CD4-positive, alpha-beta memory T cell (primary cell): ENCODE measurements at regions not wholly inside any gene's neighbourhood (a gene's known extent, or its start where the extent isn't known, plus 50 kb on each side); places are given as distances from the start of the nearest gene placed in this dataset.

ENCODE experiments used
- CTCF ChIA-PET: fragments of 350-600 bp; sonication (Branson Sonifier 250); formaldehyde crosslinking; loops from one replicate; lab custom pipeline; 2021; ENCODE audit warnings: inconsistent platforms; ENCODE audit not compliant: partially characterized antibody; lab: Charles Lee
- POLR2A ChIA-PET: fragments of 350-600 bp; sonication (Branson Sonifier 250); formaldehyde crosslinking; loops from one replicate; lab custom pipeline; 2021; ENCODE audit not compliant: partially characterized antibody; lab: Charles Lee
- DNase-seq, 5 donors: peaks; one replicate each; pipeline versions ENCODE4 v3.0.0 to v3.0.0-alpha.2; 2020 to 2022; ENCODE audit warnings: mixed read lengths in 1 of 5
- H3K27ac ChIP-seq: one replicate; pipeline ENCODE4 v1.7.0; 2013; ENCODE audit warnings: low read depth, low read length
- H3K27me3 ChIP-seq: 2 replicates; pipeline ENCODE4 v1.7.0; 2013; ENCODE audit warnings: mild to moderate bottlenecking, low read length, moderate library complexity; ENCODE audit not compliant: insufficient read depth
- H3K36me3 ChIP-seq: 2 replicates; pipeline ENCODE4 v1.7.0; 2013; ENCODE audit warnings: mild to moderate bottlenecking, low read length, moderate library complexity; ENCODE audit not compliant: insufficient read depth
- H3K4me1 ChIP-seq: 2 replicates; pipeline ENCODE4 v1.7.0; 2013; ENCODE audit warnings: mild to moderate bottlenecking, low read length, moderate library complexity; ENCODE audit not compliant: insufficient read depth
- H3K4me3 ChIP-seq, 2 donors: one replicate each; pipeline ENCODE4 v1.7.0; 2013; ENCODE audit warnings: low read length in 2 of 2, mild to moderate bottlenecking in 1 of 2
- H3K9me3 ChIP-seq, 2 donors: one replicate each; pipeline ENCODE4 v1.7.0; 2013; ENCODE audit warnings: low read length in 2 of 2, control low read depth in 1 of 2; ENCODE audit not compliant: control insufficient read depth in 1 of 2
- H3K27ac Mint-ChIP-seq, 7 donors: one replicate each; pipeline ENCODE4 v1.8.0; 2020 to 2021; ENCODE audit warnings: mixed read lengths in 7 of 7, mild to moderate bottlenecking in 6 of 7, inconsistent platforms in 3 of 7, moderate library complexity in 3 of 7
- H3K27me3 Mint-ChIP-seq, 2 donors: one replicate each; pipeline ENCODE4 v1.8.0; 2020 to 2021; ENCODE audit warnings: mixed read lengths in 2 of 2
- H3K36me3 Mint-ChIP-seq, 2 donors: one replicate each; pipeline ENCODE4 v1.8.0; 2020 to 2021; ENCODE audit warnings: mixed read lengths in 2 of 2, inconsistent platforms in 1 of 2, mild to moderate bottlenecking in 1 of 2
- H3K4me1 Mint-ChIP-seq, 4 donors: one replicate each; pipeline ENCODE4 v1.8.0; 2020 to 2021; ENCODE audit warnings: mixed read lengths in 4 of 4, mild to moderate bottlenecking in 1 of 4
- H3K4me3 Mint-ChIP-seq, 8 donors: one replicate each; pipeline ENCODE4 v1.8.0; 2020 to 2021; ENCODE audit warnings: mixed read lengths in 8 of 8, mild to moderate bottlenecking in 7 of 8, moderate library complexity in 6 of 8, inconsistent platforms in 3 of 8
- H3K9me3 Mint-ChIP-seq, 8 donors: one replicate each; pipeline ENCODE4 v1.8.0; 2020 to 2021; ENCODE audit warnings: mixed read lengths in 8 of 8, mild to moderate bottlenecking in 5 of 8, inconsistent platforms in 3 of 8, moderate library complexity in 1 of 8
- intact Hi-C: fragments of 100-400 bp; cut with micrococcal nuclease; formaldehyde crosslinking; loops from one replicate; pipeline ENCODE4 v1.15.1; 2023

DNA sequence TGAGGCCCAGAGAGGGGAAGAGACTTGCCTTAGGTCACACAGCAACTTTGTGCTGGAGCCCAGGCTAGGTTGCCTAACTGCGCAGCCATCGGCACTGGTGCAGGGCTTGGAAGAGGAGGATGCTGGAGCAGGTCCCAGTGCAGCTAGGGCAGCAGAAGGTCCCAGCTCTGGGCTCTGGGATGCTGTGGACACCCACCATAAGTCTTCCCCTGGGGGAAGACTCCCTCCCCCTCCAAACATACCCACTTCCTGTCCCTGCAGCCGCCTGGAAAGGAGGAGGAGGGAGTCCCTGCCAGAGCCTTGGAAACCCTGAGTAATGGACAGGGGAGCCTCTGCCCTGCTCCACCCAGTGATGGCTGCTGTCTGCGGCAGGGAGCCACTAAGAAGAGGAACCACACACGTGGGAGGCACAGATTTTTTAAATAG is 93.6 kb downstream of the NCR2 start:
- intact Hi-C loops, result no loop called here
- H3K27ac ChIP-seq, result no peak overlapping the region
- Mint-ChIP-seq H3K27ac (peak overlapping the region in 2 of 7 donors; percentile 40 to 58), H3K27me3 (peaks cover 18 to 23% of the 10 kb centered on the region in 2 donors), H3K4me3 (peak overlapping the region in 7 of 8 donors; percentile 58 to 75 (median 70)), H3K36me3 (no peaks in the 10 kb centered on the region), H3K9me3 (no peaks in the 10 kb centered on the region), H3K4me1 (peaks cover 8 to 18% (median 11%) of the 10 kb centered on the region in 4 donors)
- POLR2A ChIA-PET, result no interaction called here
- no peaks in the 10 kb centered on the region for H3K9me3 ChIP-seq
- H3K4me1 ChIP-seq, result peaks cover 31% of the 10 kb centered on the region
- DNase-seq, result no peak
- H3K27me3 ChIP-seq, result peaks cover 16% of the 10 kb centered on the region
- no peaks in the 10 kb centered on the region for H3K36me3 ChIP-seq
- no peak overlapping the region for H3K4me3 ChIP-seq
- CTCF ChIA-PET, result interaction anchor here (0.7 to 1.0 kb wide), 3 partner anchors 10 to 109 kb away, joined by 3 read pairs; no protein-coding TSS in a partner anchor

DNA sequence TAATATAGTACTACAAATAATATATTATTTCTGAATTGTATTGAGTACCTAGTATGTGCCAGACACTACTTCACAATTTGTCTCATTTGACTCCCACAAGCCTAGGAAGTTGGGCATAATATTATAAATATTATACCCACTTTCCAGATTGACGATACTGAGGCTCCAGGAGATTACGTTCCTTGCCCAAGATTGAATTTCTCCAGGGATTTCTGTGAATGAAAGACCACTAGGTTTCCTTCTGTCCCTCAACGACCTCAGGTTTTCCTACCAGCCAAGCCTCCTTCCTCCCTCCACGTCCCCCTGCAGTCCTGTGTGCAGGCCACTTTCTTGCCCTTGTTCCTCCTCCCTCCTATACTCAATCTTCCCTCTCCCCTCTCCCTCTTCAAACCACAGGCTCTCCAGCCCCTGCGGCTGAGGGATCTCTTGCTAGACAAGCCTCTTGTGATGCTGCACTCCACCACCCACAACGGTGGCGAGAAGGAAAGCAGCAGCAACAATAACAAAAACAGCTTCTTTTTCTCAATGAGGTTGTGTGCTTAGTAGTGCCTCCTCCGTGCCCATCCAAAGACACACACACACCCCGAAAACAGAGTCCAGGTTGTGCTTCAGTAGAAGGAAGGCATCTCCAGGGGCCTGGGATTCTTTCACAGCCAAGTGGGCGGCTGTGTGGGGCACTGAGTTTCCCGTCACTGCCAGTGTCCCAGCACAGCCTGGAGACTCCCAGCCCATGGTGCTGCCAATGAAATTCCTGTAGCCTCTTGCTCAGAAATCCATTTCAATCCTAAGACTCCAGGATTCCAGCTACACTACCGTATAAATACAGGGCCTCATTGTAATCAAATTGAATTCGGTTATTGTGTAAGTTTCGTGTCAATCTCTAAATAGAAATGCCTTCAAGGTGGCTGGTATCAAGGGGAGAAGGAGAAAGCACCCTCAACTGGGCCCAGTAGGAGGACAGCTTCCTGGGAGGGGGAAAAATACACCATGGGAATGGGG is 94.4 kb downstream of the NCR2 start:
- ChIA-PET POLR2A (no interaction called here), CTCF (interaction anchor here (0.8 to 1.0 kb wide), 3 partner anchors 12 to 160 kb away, joined by 3 read pairs; no protein-coding TSS in a partner anchor)
- H3K27ac Mint-ChIP-seq, result peak overlapping the region in 2 of 7 donors; percentile 51 to 73
- intact Hi-C loops, result no loop called here
- Histone ChIP-seq H3K9me3 (no peaks in the 10 kb centered on the region), H3K4me1 (peaks cover 25% of the 10 kb centered on the region), H3K27ac (no peak overlapping the region), H3K27me3 (peaks cover 16% of the 10 kb centered on the region), H3K4me3 (no peak overlapping the region), H3K36me3 (no peaks in the 10 kb centered on the region)
- DNase-seq, result no peak
- peaks cover 18 to 23% of the 10 kb centered on the region in 2 donors for H3K27me3 Mint-ChIP-seq
- H3K4me1 Mint-ChIP-seq, result peaks cover 8 to 18% (median 11%) of the 10 kb centered on the region in 4 donors
- no peaks in the 10 kb centered on the region for H3K36me3 Mint-ChIP-seq
- peak overlapping the region in 3 of 8 donors; percentile 1 to 72 (median 58) for H3K4me3 Mint-ChIP-seq
- no peaks in the 10 kb centered on the region for H3K9me3 Mint-ChIP-seq

DNA sequence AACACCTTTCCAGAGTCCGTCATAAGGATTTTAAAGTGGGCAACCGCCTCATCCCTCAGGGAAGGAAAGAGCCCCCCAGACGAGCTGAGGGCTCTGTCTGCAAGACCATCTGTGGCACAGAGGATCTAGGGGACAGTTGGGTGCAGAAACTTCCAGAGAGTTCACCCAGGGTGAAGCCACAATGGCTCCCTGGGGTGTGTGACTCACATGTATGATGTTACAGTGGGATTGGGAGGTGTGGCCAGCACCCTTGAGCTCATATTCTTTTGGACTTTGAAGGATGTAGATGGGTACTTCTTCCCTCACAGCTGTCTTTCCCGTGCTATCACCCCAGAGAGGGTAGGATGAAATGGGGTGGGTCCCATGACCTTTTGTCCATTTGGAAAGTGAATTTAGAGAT is 95.5 kb downstream of the NCR2 start:
- Mint-ChIP-seq H3K9me3 (no peaks in the 10 kb centered on the region), H3K36me3 (no peaks in the 10 kb centered on the region), H3K27me3 (peaks cover 18 to 23% of the 10 kb centered on the region in 2 donors), H3K4me3 (no peak overlapping the region), H3K4me1 (peaks cover 9 to 18% (median 12%) of the 10 kb centered on the region in 4 donors), H3K27ac (no peak overlapping the region)
- Histone ChIP-seq H3K9me3 (no peaks in the 10 kb centered on the region), H3K36me3 (no peaks in the 10 kb centered on the region), H3K4me3 (no peak overlapping the region), H3K4me1 (peaks cover 25% of the 10 kb centered on the region), H3K27me3 (peaks cover 16% of the 10 kb centered on the region), H3K27ac (no peak overlapping the region)
- no peak for DNase-seq
- intact Hi-C loops, result no loop called here
- ChIA-PET CTCF (interaction anchor here (1.2 to 1.9 kb wide), 3 partner anchors 12 to 63 kb away, joined by 3 to 5 read pairs (median 4); no protein-coding TSS in a partner anchor), POLR2A (no interaction called here)

DNA sequence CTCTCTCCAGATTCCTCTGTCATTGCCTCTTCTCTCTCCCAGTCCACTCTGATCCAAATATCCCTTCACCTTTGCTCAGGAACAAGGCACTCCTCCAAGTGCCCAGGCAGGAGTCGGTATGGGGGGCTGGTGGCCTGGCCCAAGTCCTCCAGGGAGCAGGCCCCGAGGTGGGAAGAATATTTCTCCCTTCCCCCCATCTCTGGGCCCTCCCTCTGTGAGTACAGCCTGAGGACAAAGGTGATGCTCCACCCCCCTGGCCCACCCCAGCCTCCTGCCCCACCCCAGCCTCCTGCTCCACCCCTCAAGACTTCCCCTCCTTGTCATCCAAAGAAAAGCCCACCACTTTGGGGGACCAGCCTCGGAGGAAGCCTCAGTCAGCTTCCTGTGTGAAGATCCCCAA is 96.9 kb downstream of the NCR2 start:
- POLR2A ChIA-PET, result no interaction called here
- Histone ChIP-seq H3K4me3 (no peak overlapping the region), H3K9me3 (no peaks in the 10 kb centered on the region), H3K4me1 (peaks cover 12% of the 10 kb centered on the region), H3K27ac (no peak overlapping the region), H3K27me3 (peaks cover 10% of the 10 kb centered on the region), H3K36me3 (no peaks in the 10 kb centered on the region)
- no peaks in the 10 kb centered on the region for H3K36me3 Mint-ChIP-seq
- H3K27me3 Mint-ChIP-seq, result peaks cover 18 to 23% of the 10 kb centered on the region in 2 donors
- CTCF ChIA-PET, result interaction anchor here (1.2 to 2.3 kb wide), 4 partner anchors 8 to 251 kb away, joined by 3 to 8 read pairs (median 4); no protein-coding TSS in a partner anchor
- no peaks in the 10 kb centered on the region for H3K9me3 Mint-ChIP-seq
- H3K4me1 Mint-ChIP-seq, result peaks cover 9 to 18% (median 12%) of the 10 kb centered on the region in 4 donors
- no peak overlapping the region for H3K27ac Mint-ChIP-seq
- peak overlapping the region in 1 of 8 donors; percentile 34 for H3K4me3 Mint-ChIP-seq
- no peak for DNase-seq
- intact Hi-C loops, result no loop called here

DNA sequence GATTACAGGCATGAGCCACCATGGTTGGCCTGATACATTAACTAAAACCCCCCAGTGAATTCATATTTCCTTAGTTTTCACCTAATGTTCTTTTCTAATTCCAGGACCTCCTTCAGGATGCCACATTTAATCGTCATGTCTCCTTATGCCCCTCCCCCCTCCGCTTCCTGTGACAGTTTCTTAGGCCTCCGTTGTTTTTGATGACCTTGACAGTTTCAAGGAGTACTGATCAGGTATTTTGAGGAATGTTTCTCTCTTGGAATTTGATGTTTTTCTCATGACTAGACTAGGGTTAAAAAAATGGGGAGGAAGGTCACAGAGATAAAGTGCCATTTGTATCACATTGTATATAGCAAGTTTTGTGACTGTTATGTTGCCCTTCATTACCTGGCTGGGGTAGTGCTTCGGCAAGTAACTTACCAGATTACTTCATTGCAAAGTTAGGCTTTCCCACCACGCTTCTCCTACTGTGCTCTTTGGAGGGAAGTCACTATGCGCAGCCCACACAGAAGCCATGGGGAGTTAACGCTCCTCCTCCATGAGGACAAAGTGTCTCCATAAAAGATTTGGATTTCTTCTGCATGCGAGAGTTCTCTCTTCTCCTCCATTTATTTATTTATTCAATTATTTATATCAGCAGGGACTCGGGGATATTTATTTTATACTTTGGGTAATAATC is 99.5 kb downstream of the NCR2 start:
- Mint-ChIP-seq H3K27me3 (peaks cover 8 to 15% of the 10 kb centered on the region in 2 donors), H3K36me3 (no peaks in the 10 kb centered on the region), H3K9me3 (no peaks in the 10 kb centered on the region), H3K27ac (no peak overlapping the region), H3K4me3 (no peak overlapping the region), H3K4me1 (peaks cover 10 to 19% (median 15%) of the 10 kb centered on the region in 4 donors)
- ChIA-PET CTCF (interaction anchor here (0.7 kb wide), 1 partner anchor 14 kb away, joined by 5 read pairs; no protein-coding TSS in a partner anchor), POLR2A (interaction anchor here (1.3 kb wide), 1 partner anchor 9 kb away, joined by 3 read pairs; no protein-coding TSS in a partner anchor)
- H3K4me1 ChIP-seq, result peaks cover 11% of the 10 kb centered on the region
- no peaks in the 10 kb centered on the region for H3K9me3 ChIP-seq
- no peak overlapping the region for H3K27ac ChIP-seq
- no peak for DNase-seq
- H3K4me3 ChIP-seq, result no peak overlapping the region
- H3K36me3 ChIP-seq, result no peaks in the 10 kb centered on the region
- intact Hi-C loops, result no loop called here
- H3K27me3 ChIP-seq, result peaks cover 2% of the 10 kb centered on the region

DNA sequence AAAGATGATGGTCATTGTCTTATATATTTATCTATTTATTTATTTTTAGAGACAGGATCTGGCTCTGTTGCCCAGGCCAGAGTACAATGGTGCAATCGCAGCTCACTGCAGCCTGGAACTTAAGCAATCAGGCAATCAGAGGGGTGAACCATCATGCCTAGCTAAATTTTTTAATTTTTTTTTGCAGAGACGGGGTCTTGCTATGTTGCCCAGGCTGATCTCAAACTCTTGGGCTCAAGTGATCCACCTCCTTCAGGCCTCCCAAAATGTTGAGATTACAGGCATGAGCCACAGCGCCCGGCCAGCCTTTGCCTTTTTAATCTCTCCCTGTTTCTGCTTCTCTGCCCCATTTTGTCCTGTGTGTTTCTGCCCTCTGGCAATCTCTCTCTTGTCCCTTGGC is 102.2 kb downstream of the NCR2 start:
- H3K4me3 ChIP-seq, result no peak overlapping the region
- H3K36me3 ChIP-seq, result no peaks in the 10 kb centered on the region
- H3K27ac Mint-ChIP-seq, result no peak overlapping the region
- no peaks in the 10 kb centered on the region for H3K9me3 ChIP-seq
- no peak overlapping the region for H3K4me3 Mint-ChIP-seq
- peaks cover 30 to 42% (median 40%) of the 10 kb centered on the region in 4 donors for H3K4me1 Mint-ChIP-seq
- H3K27ac ChIP-seq, result no peak overlapping the region
- POLR2A ChIA-PET, result no interaction called here
- peaks cover 38% of the 10 kb centered on the region for H3K4me1 ChIP-seq
- H3K36me3 Mint-ChIP-seq, result no peaks in the 10 kb centered on the region
- CTCF ChIA-PET, result no interaction called here
- no peak for DNase-seq
- intact Hi-C loops, result no loop called here
- no peaks in the 10 kb centered on the region for H3K27me3 ChIP-seq
- no peaks in the 10 kb centered on the region for H3K9me3 Mint-ChIP-seq
- H3K27me3 Mint-ChIP-seq, result peaks cover 0 to 5% of the 10 kb centered on the region in 2 donors
